ENCODE measurements at regions not wholly inside any gene's neighbourhood (a gene's known extent, or its start where the extent isn't known, plus 50 kb on each side); places are given as distances from the start of the nearest gene placed in this dataset.

DNA sequence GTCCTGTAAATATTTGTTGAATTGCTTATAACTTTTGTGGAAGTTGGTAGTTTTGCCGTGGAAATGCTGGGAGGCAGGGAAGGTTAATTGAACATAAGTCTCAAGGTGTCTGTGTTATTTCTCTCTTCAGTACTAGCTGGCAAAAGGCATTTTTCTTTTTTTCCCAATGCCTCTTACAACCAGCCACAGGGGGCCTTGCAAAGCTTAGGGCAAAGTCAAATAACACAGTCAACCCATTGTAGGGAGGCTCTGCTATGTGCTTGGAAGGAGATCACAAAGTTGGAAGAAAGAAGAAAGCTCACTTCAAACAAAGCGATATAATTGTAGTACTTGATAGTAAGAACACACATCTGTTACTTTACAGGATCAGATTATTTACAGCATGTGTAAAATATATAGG is 802.6 kb downstream of the PDHA2 start:
- TF ChIP-seq, protein P1, sequence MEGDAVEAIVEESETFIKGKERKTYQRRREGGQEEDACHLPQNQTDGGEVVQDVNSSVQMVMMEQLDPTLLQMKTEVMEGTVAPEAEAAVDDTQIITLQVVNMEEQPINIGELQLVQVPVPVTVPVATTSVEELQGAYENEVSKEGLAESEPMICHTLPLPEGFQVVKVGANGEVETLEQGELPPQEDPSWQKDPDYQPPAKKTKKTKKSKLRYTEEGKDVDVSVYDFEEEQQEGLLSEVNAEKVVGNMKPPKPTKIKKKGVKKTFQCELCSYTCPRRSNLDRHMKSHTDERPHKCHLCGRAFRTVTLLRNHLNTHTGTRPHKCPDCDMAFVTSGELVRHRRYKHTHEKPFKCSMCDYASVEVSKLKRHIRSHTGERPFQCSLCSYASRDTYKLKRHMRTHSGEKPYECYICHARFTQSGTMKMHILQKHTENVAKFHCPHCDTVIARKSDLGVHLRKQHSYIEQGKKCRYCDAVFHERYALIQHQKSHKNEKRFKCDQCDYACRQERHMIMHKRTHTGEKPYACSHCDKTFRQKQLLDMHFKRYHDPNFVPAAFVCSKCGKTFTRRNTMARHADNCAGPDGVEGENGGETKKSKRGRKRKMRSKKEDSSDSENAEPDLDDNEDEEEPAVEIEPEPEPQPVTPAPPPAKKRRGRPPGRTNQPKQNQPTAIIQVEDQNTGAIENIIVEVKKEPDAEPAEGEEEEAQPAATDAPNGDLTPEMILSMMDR (IDR thresholded peaks at IDR 0.05; ENCODE audit: borderline replicate concordance, extremely low read depth, insufficient read depth) = no peak
- Histone ChIP-seq H3K9ac (ENCODE audit: low read length in 3 of 3) (no peak overlapping the region), H3K36me3 (ENCODE audit: control insufficient read depth in 2 of 3, insufficient read depth in 3 of 3, low read length in 3 of 3) (no peaks in the 10 kb centered on the region), H3K27ac (ENCODE audit: low read depth in 2 of 2, low read length in 2 of 2) (no peak overlapping the region), H3K9me3 (ENCODE audit: control insufficient read depth in 2 of 3, insufficient read depth in 1 of 3, low read length in 3 of 3) (no peaks in the 10 kb centered on the region), H3K4me1 (ENCODE audit: control insufficient read depth in 2 of 3, insufficient read depth in 2 of 3, low read depth in 1 of 3, low read length in 3 of 3) (no peaks in the 10 kb centered on the region), H3K27me3 (ENCODE audit: control insufficient read depth, insufficient read depth, low read length) (no peaks in the 10 kb centered on the region), H3K4me3 (ENCODE audit: low read length in 3 of 3) (no peak overlapping the region)
- FAIRE-seq (no peak), DNase-seq (no peak)
- intact Hi-C loops (cut with DNase I) = no loop called here

DNA sequence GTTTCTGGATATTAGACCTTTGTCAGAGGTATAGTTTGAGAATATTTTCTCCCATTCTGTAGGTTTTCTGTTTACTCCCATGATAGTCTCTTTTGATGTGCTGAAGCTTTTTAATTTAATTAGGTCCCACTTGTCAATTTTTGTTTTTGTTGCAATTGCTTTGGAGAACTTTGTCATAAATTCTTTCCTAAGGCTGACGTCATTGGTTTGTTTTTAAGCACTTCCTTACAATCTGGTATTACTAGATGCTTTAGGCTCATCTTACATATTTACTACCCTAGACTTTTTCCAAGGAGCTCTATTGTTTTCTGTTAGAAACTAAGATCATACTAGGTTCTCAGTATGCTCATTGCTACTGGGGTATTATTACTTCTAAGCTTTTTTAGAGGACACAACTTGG is 806.3 kb downstream of the PDHA2 start:
- intact Hi-C loops (cut with DNase I) = no loop called here
- no peaks in the 10 kb centered on the region for H3K27me3 ChIP-seq (ENCODE audit: control insufficient read depth, insufficient read depth, low read length)
- no peak for FAIRE-seq
- H3K9ac ChIP-seq (ENCODE audit: low read length in 3 of 3) = no peak overlapping the region
- no peaks in the 10 kb centered on the region for H3K9me3 ChIP-seq (ENCODE audit: control insufficient read depth in 2 of 3, insufficient read depth in 1 of 3, low read length in 3 of 3)
- no peak overlapping the region for H3K4me3 ChIP-seq (ENCODE audit: low read length in 3 of 3)
- no peaks in the 10 kb centered on the region for H3K36me3 ChIP-seq (ENCODE audit: control insufficient read depth in 2 of 3, insufficient read depth in 3 of 3, low read length in 3 of 3)
- TF ChIP-seq, protein P1 (IDR thresholded peaks at IDR 0.05; ENCODE audit: borderline replicate concordance, extremely low read depth, insufficient read depth) = no peak
- H3K27ac ChIP-seq (ENCODE audit: low read depth in 2 of 2, low read length in 2 of 2) = no peak overlapping the region
- H3K4me1 ChIP-seq (ENCODE audit: control insufficient read depth in 2 of 3, insufficient read depth in 2 of 3, low read depth in 1 of 3, low read length in 3 of 3) = no peaks in the 10 kb centered on the region
- DNase-seq = no peak

DNA sequence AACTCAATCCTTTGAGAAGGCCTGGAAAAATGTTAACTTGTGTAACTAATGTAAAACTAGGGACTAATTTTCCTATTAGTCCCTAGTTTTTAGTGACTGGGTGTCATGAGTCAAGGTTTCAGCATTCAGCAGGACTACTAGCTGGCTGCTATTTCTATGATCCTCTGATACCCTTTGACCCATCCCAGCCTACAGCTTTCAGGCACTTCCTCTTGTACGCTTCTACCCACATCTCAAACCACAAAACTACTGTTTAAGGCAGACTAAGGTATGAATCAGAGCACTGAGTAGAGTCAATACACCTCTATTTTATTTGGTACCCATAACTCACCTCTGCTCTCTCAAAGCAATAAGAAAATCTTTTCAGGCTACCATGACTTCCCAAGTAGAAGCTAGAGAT is 809.6 kb downstream of the PDHA2 start:
- intact Hi-C loops (cut with DNase I) = no loop called here
- FAIRE-seq (no peak), DNase-seq (no peak)
- H3K9me3 ChIP-seq (ENCODE audit: control insufficient read depth in 2 of 3, insufficient read depth in 1 of 3, low read length in 3 of 3) = no peaks in the 10 kb centered on the region
- no peaks in the 10 kb centered on the region for H3K27me3 ChIP-seq (ENCODE audit: control insufficient read depth, insufficient read depth, low read length)
- no peak overlapping the region for H3K27ac ChIP-seq (ENCODE audit: low read depth in 2 of 2, low read length in 2 of 2)
- no peaks in the 10 kb centered on the region for H3K4me1 ChIP-seq (ENCODE audit: control insufficient read depth in 2 of 3, insufficient read depth in 2 of 3, low read depth in 1 of 3, low read length in 3 of 3)
- H3K4me3 ChIP-seq (ENCODE audit: low read length in 3 of 3) = no peak overlapping the region
- H3K36me3 ChIP-seq (ENCODE audit: control insufficient read depth in 2 of 3, insufficient read depth in 3 of 3, low read length in 3 of 3) = no peaks in the 10 kb centered on the region
- H3K9ac ChIP-seq (ENCODE audit: low read length in 3 of 3) = no peak overlapping the region
- TF ChIP-seq, protein P1 (IDR thresholded peaks at IDR 0.05; ENCODE audit: borderline replicate concordance, extremely low read depth, insufficient read depth) = no peak

DNA sequence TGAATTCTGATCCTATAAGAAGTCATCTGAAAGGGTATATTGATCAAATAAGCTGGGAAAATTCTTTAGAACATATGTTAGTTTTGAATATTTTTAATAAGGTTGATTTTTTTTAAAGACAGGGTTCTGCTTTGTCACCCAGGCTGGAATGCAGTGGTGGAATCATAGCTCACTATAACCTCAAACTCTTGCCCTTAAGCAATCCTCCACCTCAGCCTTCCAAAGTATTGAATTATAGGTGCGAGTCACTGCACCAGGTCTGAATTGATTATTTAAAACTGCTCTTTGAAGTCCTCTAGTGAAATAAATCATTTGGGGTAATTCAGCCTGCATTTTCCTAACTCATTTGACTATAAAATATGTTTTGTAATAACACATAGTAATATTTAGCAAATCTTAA is 812.3 kb downstream of the PDHA2 start:
- intact Hi-C loops (cut with DNase I) = no loop called here
- Histone ChIP-seq H3K27ac (ENCODE audit: low read depth in 2 of 2, low read length in 2 of 2) (no peak overlapping the region), H3K9me3 (ENCODE audit: control insufficient read depth in 2 of 3, insufficient read depth in 1 of 3, low read length in 3 of 3) (no peaks in the 10 kb centered on the region), H3K36me3 (ENCODE audit: control insufficient read depth in 2 of 3, insufficient read depth in 3 of 3, low read length in 3 of 3) (no peaks in the 10 kb centered on the region), H3K27me3 (ENCODE audit: control insufficient read depth, insufficient read depth, low read length) (no peaks in the 10 kb centered on the region), H3K9ac (ENCODE audit: low read length in 3 of 3) (no peak overlapping the region), H3K4me1 (ENCODE audit: control insufficient read depth in 2 of 3, insufficient read depth in 2 of 3, low read depth in 1 of 3, low read length in 3 of 3) (no peaks in the 10 kb centered on the region), H3K4me3 (ENCODE audit: low read length in 3 of 3) (no peak overlapping the region)
- DNase-seq (no peak), FAIRE-seq (no peak)
- TF ChIP-seq, protein P1 (IDR thresholded peaks at IDR 0.05; ENCODE audit: borderline replicate concordance, extremely low read depth, insufficient read depth) = no peak

All from kidney (tissue), 13 donors.